ENCODE measurements at regions not wholly inside any gene's neighbourhood (a gene's known extent, or its start where the extent isn't known, plus 50 kb on each side); places are given as distances from the start of the nearest gene placed in this dataset.

GRCh38 chr2:180327185-180327584 is 320.1 kb upstream of the CWC22 start:
- no peak for DNase-seq
- Histone ChIP-seq H3K27me3 (replicated peaks) (no peaks in the 10 kb centered on the region), H3K36me3 (replicated peaks) (no peaks in the 10 kb centered on the region), H3K27ac (no peak overlapping the region), H3K4me3 (ENCODE audit: low read depth, low read length) (no peak overlapping the region)
- TF ChIP-seq, protein P1, sequence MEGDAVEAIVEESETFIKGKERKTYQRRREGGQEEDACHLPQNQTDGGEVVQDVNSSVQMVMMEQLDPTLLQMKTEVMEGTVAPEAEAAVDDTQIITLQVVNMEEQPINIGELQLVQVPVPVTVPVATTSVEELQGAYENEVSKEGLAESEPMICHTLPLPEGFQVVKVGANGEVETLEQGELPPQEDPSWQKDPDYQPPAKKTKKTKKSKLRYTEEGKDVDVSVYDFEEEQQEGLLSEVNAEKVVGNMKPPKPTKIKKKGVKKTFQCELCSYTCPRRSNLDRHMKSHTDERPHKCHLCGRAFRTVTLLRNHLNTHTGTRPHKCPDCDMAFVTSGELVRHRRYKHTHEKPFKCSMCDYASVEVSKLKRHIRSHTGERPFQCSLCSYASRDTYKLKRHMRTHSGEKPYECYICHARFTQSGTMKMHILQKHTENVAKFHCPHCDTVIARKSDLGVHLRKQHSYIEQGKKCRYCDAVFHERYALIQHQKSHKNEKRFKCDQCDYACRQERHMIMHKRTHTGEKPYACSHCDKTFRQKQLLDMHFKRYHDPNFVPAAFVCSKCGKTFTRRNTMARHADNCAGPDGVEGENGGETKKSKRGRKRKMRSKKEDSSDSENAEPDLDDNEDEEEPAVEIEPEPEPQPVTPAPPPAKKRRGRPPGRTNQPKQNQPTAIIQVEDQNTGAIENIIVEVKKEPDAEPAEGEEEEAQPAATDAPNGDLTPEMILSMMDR (IDR thresholded peaks at IDR 0.05; ENCODE audit: low read depth, low read length, missing control alignments): no peak
- in situ Hi-C loops (cut with HindIII; ENCODE audit: low pct_ligation_motif_present, low sequenced_read_pairs): no loop called here

GRCh38 chr2:180325416-180326120 is 318.5 kb upstream of the CWC22 start:
- Histone ChIP-seq H3K4me3 (ENCODE audit: low read depth, low read length) (no peak overlapping the region), H3K36me3 (replicated peaks) (no peaks in the 10 kb centered on the region), H3K27ac (no peak overlapping the region), H3K27me3 (replicated peaks) (no peaks in the 10 kb centered on the region)
- no peak for DNase-seq
- TF ChIP-seq, protein P1 (IDR thresholded peaks at IDR 0.05; ENCODE audit: low read depth, low read length, missing control alignments): no peak
- in situ Hi-C loops (cut with HindIII; ENCODE audit: low pct_ligation_motif_present, low sequenced_read_pairs): no loop called here

GRCh38 chr2:180324182-180324581 is 317.1 kb upstream of the CWC22 start:
- in situ Hi-C loops (cut with HindIII; ENCODE audit: low pct_ligation_motif_present, low sequenced_read_pairs): no loop called here
- Histone ChIP-seq H3K27ac (no peak overlapping the region), H3K36me3 (replicated peaks) (no peaks in the 10 kb centered on the region), H3K27me3 (replicated peaks) (no peaks in the 10 kb centered on the region), H3K4me3 (ENCODE audit: low read depth, low read length) (no peak overlapping the region)
- DNase-seq: no peak
- TF ChIP-seq, protein P1 (IDR thresholded peaks at IDR 0.05; ENCODE audit: low read depth, low read length, missing control alignments): no peak

- H3K4me3 ChIP-seq (ENCODE audit: low read depth, low read length): no peak overlapping the region
- H3K27ac ChIP-seq: no peak overlapping the region
- in situ Hi-C loops (cut with HindIII; ENCODE audit: low pct_ligation_motif_present, low sequenced_read_pairs): no loop called here
- H3K27me3 ChIP-seq (replicated peaks): no peaks in the 10 kb centered on the region
- DNase-seq: no peak
- TF ChIP-seq, protein P1 (IDR thresholded peaks at IDR 0.05; ENCODE audit: low read depth, low read length, missing control alignments): no peak
- H3K36me3 ChIP-seq (replicated peaks): no peaks in the 10 kb centered on the region
These were observed 315.7 kb upstream of the CWC22 start for GRCh38 chr2:180322781-180323180.

DNA sequence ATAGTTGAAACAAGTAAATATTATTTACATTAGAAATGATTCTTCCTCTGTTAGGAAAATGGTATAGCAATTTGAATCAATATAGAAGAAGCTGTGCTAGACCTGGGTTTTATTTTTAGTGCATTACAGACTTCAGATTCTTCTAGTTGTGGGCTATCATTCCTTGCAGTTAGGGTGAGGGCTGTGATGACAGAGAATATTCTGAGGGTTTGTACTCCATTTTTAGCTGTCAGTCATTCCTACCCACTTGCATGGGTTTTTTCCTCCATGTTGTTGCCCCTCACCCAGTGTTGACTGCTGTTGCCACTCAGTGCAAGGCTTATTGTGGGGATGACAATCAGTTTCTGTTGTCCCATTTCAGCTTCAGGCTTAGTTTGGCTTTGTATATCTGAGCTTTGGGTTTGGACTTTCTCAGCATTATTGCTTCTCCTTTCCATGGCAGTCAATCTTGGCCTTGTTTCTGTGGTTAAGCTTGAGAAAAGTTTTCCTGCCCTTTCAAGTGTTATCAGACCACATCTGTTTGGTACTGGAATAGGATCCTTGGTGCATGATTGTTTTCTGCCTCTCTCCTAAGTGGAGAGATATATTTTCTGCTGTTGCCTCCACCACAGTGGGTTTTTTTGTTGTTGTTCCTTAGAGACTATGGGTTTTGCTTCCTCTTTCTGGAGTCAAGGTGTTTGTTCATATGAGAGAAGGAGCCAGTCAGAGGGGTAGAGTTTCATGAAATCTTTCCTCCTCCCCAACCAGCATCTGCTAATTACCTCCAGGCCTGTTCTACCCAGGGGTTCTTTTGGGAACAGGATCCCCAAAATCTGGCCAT is 312.7 kb upstream of the CWC22 start:
- in situ Hi-C loops (cut with HindIII; ENCODE audit: low pct_ligation_motif_present, low sequenced_read_pairs): no loop called here
- TF ChIP-seq, protein P1 (IDR thresholded peaks at IDR 0.05; ENCODE audit: low read depth, low read length, missing control alignments): no peak
- DNase-seq: no peak
- H3K27ac ChIP-seq: no peak overlapping the region
- H3K4me3 ChIP-seq (ENCODE audit: low read depth, low read length): no peak overlapping the region
- H3K36me3 ChIP-seq (replicated peaks): no peaks in the 10 kb centered on the region
- H3K27me3 ChIP-seq (replicated peaks): no peaks in the 10 kb centered on the region

Data from brain microvascular endothelial cell (primary cell).